ENCODE measurements at regions not wholly inside any gene's neighbourhood (a gene's known extent, or its start where the extent isn't known, plus 50 kb on each side); places are given as distances from the start of the nearest gene placed in this dataset.
"Not testable (repeated sequence)": the region's sequence is repeated elsewhere in the genome, so short reads cannot be mapped to it uniquely, and the experiment has no call there.

GRCh38 chr13:55569514-55569913 lies 1571.2 kb upstream of the PRR20A start:
- no peak for DNase-seq (ENCODE audit: low read depth, low spot score)

GRCh38 chr13:55570371-55570770 lies 1570.3 kb upstream of the PRR20A start:
- no peak for DNase-seq (ENCODE audit: low read depth, low spot score)

- DNase-seq (ENCODE audit: low read depth, low spot score): no peak
These were observed 1569.4 kb upstream of the PRR20A start for GRCh38 chr13:55571237-55571867.

GRCh38 chr13:55572408-55572807 lies 1568.3 kb upstream of the PRR20A start:
- no peak for DNase-seq (ENCODE audit: low read depth, low spot score)

- no peak for DNase-seq (ENCODE audit: low read depth, low spot score)
These were observed 1567.9 kb upstream of the PRR20A start for GRCh38 chr13:55572862-55573261.

GRCh38 chr13:55573565-55573964 lies 1567.2 kb upstream of the PRR20A start:
- DNase-seq (ENCODE audit: low read depth, low spot score): no peak

- DNase-seq (ENCODE audit: low read depth, low spot score): no peak
These were observed 1564.3 kb upstream of the PRR20A start for GRCh38 chr13:55576389-55576788.

GRCh38 chr13:55577082-55577846 lies 1563.5 kb upstream of the PRR20A start:
- DNase-seq (ENCODE audit: low read depth, low spot score): no peak

- no peak for DNase-seq (ENCODE audit: low read depth, low spot score)
These were observed 1562.9 kb upstream of the PRR20A start for GRCh38 chr13:55577847-55578210.

GRCh38 chr13:55582294-55582693 lies 1558.4 kb upstream of the PRR20A start:
- DNase-seq (ENCODE audit: low read depth, low spot score): not testable (repeated sequence)

- no peak for DNase-seq (ENCODE audit: low read depth, low spot score)
These were observed 1556.6 kb upstream of the PRR20A start for GRCh38 chr13:55583953-55584593.

- no peak for DNase-seq (ENCODE audit: low read depth, low spot score)
These were observed 1537.9 kb upstream of the PRR20A start for GRCh38 chr13:55602784-55603183.

GRCh38 chr13:55606045-55606665 lies 1534.6 kb upstream of the PRR20A start:
- no peak for DNase-seq (ENCODE audit: low read depth, low spot score)

- DNase-seq (ENCODE audit: low read depth, low spot score): no peak
These were observed 1527.1 kb upstream of the PRR20A start for GRCh38 chr13:55613429-55614187.

GRCh38 chr13:55615081-55615480 lies 1525.6 kb upstream of the PRR20A start:
- DNase-seq (ENCODE audit: low read depth, low spot score): no peak

GRCh38 chr13:55617241-55617640 lies 1523.5 kb upstream of the PRR20A start:
- no peak for DNase-seq (ENCODE audit: low read depth, low spot score)

GRCh38 chr13:55627221-55627620 lies 1513.5 kb upstream of the PRR20A start:
- DNase-seq (ENCODE audit: low read depth, low spot score): no peak

- no peak for DNase-seq (ENCODE audit: low read depth, low spot score)
These were observed 1508.3 kb upstream of the PRR20A start for GRCh38 chr13:55632402-55632801.

GRCh38 chr13:55649485-55649884 lies 1491.2 kb upstream of the PRR20A start:
- no peak for DNase-seq (ENCODE audit: low read depth, low spot score)

- DNase-seq (ENCODE audit: low read depth, low spot score): no peak
These were observed 1488.1 kb upstream of the PRR20A start for GRCh38 chr13:55652657-55653056.

GRCh38 chr13:55653497-55653896 lies 1487.2 kb upstream of the PRR20A start:
- DNase-seq (ENCODE audit: low read depth, low spot score): no peak

GRCh38 chr13:55654243-55654642 lies 1486.5 kb upstream of the PRR20A start:
- no peak for DNase-seq (ENCODE audit: low read depth, low spot score)
